Esophagus squamous epithelium (tissue), 5 donors: ENCODE measurements at regions not wholly inside any gene's neighbourhood (a gene's known extent, or its start where the extent isn't known, plus 50 kb on each side); places are given as distances from the start of the nearest gene placed in this dataset.

Experiments used
- DNase-seq: peaks from one replicate; lab custom pipeline; 2025; lab: John Stamatoyannopoulos, UW
- H3K27ac ChIP-seq, 4 donors: fragments of 200-600 bp; sonication (generic); one replicate each; pipeline ENCODE4 v1.5.1; 2016 to 2019; ENCODE audit warnings: mild to moderate bottlenecking in 1 of 4
- H3K27me3 ChIP-seq, 4 donors: fragments of 200-600 bp; sonication (generic); 1 replicate in 3 of 4; 2 replicates in 1 of 4; pipeline versions ENCODE4 v1.5.1 to v1.6.0; 2017 to 2021; ENCODE audit warnings: antibody characterized with exemption in 1 of 4
- H3K36me3 ChIP-seq, 3 donors: fragments of 200-600 bp; sonication (generic); one replicate each; pipeline ENCODE4 v1.5.1; 2016 to 2019
- H3K4me1 ChIP-seq, 3 donors: fragments of 200-600 bp; sonication (generic); one replicate each; pipeline ENCODE4 v1.5.1; 2017 to 2019
- H3K4me3 ChIP-seq, 4 donors: fragments of 200-600 bp; sonication (generic); 1 replicate in 3 of 4; 2 replicates in 1 of 4; pipeline ENCODE4 v1.5.1; 2016 to 2019; ENCODE audit warnings: mild to moderate bottlenecking in 2 of 4, moderate library complexity in 1 of 4
- H3K9me3 ChIP-seq, 3 donors: fragments of 200-600 bp; sonication (generic); one replicate each; pipeline ENCODE4 v1.5.1; 2016 to 2019
- POLR2A ChIP-seq, 4 donors: fragments of 450-650 bp; IDR thresholded peaks; one replicate each; pipeline ENCODE4 v1.6.1; 2017; ENCODE audit warnings: antibody characterized with exemption in 4 of 4, mild to moderate bottlenecking in 4 of 4, moderate library complexity in 3 of 4
- WGBS, 2 donors: methylation state at CpG; one replicate each; pipeline ENCODE4 v1.1.5; 2018; 5-methylcytosine and 5-hydroxymethylcytosine counted together
- intact Hi-C: fragments of 100-400 bp; cut with DNase I; formaldehyde crosslinking; loops from one replicate; pipeline ENCODE4 v1.15.0; 2022
- TF ChIP-seq, protein P1 (sequence below), 6 experiments: fragments of 450-650 bp in 4 of 6; fragments of 200-600 bp in 2 of 6; sonication (generic) in 2 of 6; IDR thresholded peaks; one replicate each; pipeline ENCODE4 v1.5.1; 2016 to 2019; ENCODE audit warnings: antibody characterized with exemption in 6 of 6, mild to moderate bottlenecking in 4 of 6, moderate library complexity in 4 of 6
- donor health status: DM: yes; HTN: yes; CAD: no.

GRCh38 chr5:57780306-57780960 is 297.8 kb upstream of the ACTBL2 start:
- DNase-seq, result no peak
- peak overlapping the region in 3 of 4 donors; percentile 10 to 47 (median 47) for H3K27ac ChIP-seq
- H3K4me1 ChIP-seq, result peaks cover 0 to 31% (median 2%) of the 10 kb centered on the region in 3 donors

GRCh38 chr5:57779383-57780223 is 297.0 kb upstream of the ACTBL2 start:
- H3K27ac ChIP-seq, result peak overlapping the region in 2 of 4 donors; percentile 10 to 47
- H3K9me3 ChIP-seq, result no peaks in the 10 kb centered on the region
- H3K27me3 ChIP-seq, result no peaks in the 10 kb centered on the region
- no peak for DNase-seq
- H3K36me3 ChIP-seq, result no peaks in the 10 kb centered on the region
- TF ChIP-seq POLR2A (IDR thresholded peaks at IDR 0.05), result no peak
- TF ChIP-seq, protein P1, sequence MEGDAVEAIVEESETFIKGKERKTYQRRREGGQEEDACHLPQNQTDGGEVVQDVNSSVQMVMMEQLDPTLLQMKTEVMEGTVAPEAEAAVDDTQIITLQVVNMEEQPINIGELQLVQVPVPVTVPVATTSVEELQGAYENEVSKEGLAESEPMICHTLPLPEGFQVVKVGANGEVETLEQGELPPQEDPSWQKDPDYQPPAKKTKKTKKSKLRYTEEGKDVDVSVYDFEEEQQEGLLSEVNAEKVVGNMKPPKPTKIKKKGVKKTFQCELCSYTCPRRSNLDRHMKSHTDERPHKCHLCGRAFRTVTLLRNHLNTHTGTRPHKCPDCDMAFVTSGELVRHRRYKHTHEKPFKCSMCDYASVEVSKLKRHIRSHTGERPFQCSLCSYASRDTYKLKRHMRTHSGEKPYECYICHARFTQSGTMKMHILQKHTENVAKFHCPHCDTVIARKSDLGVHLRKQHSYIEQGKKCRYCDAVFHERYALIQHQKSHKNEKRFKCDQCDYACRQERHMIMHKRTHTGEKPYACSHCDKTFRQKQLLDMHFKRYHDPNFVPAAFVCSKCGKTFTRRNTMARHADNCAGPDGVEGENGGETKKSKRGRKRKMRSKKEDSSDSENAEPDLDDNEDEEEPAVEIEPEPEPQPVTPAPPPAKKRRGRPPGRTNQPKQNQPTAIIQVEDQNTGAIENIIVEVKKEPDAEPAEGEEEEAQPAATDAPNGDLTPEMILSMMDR (IDR thresholded peaks at IDR 0.05), result peak in 5 of 6 experiments; percentile 41 to 72 (median 55)
- WGBS, 2 donors, result 32 to 33% methylated on average over 3 of the region's 3 CpGs
- H3K4me3 ChIP-seq, result no peak overlapping the region
- H3K4me1 ChIP-seq, result peaks cover 0 to 30% (median 2%) of the 10 kb centered on the region in 3 donors
- intact Hi-C loops, result loop anchor here (5.0 to 10.0 kb wide), 3 partner anchors 108 to 683 kb away; partner anchors contain the start of gene PLK2

More at GRCh38 chr5:57780306-57780960, 297.8 kb upstream of the ACTBL2 start:
- no peaks in the 10 kb centered on the region for H3K36me3 ChIP-seq
- TF ChIP-seq, protein P1 (IDR thresholded peaks at IDR 0.05), result no peak
- TF ChIP-seq POLR2A (IDR thresholded peaks at IDR 0.05), result no peak
- WGBS, 2 donors, result 54 to 57% methylated on average over 12 of the region's 12 CpGs
- no peaks in the 10 kb centered on the region for H3K27me3 ChIP-seq
- intact Hi-C loops, result loop anchor here (5.0 to 10.0 kb wide), 2 partner anchors 107 to 486 kb away; no protein-coding TSS in a partner anchor
- no peak overlapping the region for H3K4me3 ChIP-seq
- no peaks in the 10 kb centered on the region for H3K9me3 ChIP-seq

DNA sequence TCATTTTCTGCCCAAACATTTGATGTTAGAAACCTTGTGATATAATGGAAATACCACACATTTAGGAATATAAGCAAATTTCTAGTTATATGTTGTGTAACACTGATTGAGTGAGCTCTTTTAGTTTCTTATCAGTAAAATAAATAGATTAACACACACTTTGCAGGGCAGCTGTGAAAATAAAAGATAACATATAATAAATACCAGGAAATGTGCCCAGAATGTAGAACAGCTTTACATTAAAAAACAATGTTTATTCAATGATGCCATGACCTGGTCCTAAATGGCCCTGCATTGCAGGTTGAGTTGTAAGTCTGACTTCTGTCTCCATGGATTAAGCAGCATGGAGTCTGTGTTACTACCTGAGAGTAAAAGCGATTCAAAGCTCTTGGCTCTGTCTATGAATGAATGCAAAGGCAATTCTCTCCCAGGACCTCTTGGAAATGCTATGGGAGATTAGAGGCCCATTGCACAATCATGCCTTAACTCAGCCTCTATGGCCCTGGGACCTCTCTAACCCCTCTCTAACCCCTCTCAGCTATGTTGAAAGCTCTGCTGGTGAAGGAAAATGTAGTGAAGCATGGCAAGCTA is 296.0 kb upstream of the ACTBL2 start:
- Histone ChIP-seq H3K27ac (no peak overlapping the region), H3K27me3 (no peaks in the 10 kb centered on the region), H3K4me1 (peaks cover 0 to 23% (median 2%) of the 10 kb centered on the region in 3 donors), H3K36me3 (no peaks in the 10 kb centered on the region), H3K4me3 (no peak overlapping the region), H3K9me3 (no peaks in the 10 kb centered on the region)
- intact Hi-C loops, result loop anchor here (5.0 kb wide), 1 partner anchor 684 kb away; the partner anchor contains the start of gene PLK2
- TF ChIP-seq POLR2A (IDR thresholded peaks at IDR 0.05), result no peak
- TF ChIP-seq, protein P1 (IDR thresholded peaks at IDR 0.05), result no peak
- DNase-seq, result no peak
- WGBS, 2 donors, result 56 to 89% methylated on average over 1 of the region's 1 CpG

DNA sequence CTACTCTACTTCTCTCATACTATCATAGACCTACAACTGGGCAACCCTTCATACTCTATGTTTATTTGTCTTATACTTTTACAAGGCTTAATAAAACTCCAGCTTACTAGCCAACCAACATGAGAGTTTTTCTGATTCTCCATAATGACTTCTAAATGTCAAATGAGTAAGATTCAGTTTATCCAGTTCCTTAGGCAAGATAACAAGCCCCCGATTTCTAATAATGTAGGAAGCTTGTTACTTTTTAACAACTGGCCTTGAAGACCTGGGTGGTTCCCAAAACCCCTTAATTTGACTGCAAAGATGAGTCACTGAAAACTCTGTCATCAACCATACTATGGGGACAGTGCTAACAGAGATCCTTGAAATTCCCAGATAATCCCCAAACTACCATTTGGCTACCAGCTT is 294.6 kb upstream of the ACTBL2 start:
- Histone ChIP-seq H3K9me3 (no peaks in the 10 kb centered on the region), H3K4me1 (peaks cover 0 to 23% (median 2%) of the 10 kb centered on the region in 3 donors), H3K36me3 (no peaks in the 10 kb centered on the region), H3K4me3 (no peak overlapping the region), H3K27ac (no peak overlapping the region), H3K27me3 (no peaks in the 10 kb centered on the region)
- WGBS, 2 donors, result 56 to 86% methylated on average over 1 of the region's 1 CpG
- DNase-seq, result no peak
- intact Hi-C loops, result loop anchor here (5.0 kb wide), 1 partner anchor 685 kb away; the partner anchor contains the start of gene PLK2
- TF ChIP-seq POLR2A (IDR thresholded peaks at IDR 0.05), result no peak
- TF ChIP-seq, protein P1 (IDR thresholded peaks at IDR 0.05), result no peak
